Activated T-cell treated with anti-CD3 and anti-CD28 coated beads, Interleukin-2, amount 50 U/mL, for 1 hour (primary cell): ENCODE measurements at regions not wholly inside any gene's neighbourhood (a gene's known extent, or its start where the extent isn't known, plus 50 kb on each side); places are given as distances from the start of the nearest gene placed in this dataset.
"Not testable (repeated sequence)": the region's sequence is repeated elsewhere in the genome, so short reads cannot be mapped to it uniquely, and the experiment has no call there.

Experiments used
- DNase-seq: peaks from one replicate; pipeline ENCODE4 v3.0.0-alpha.2; 2020

GRCh38 chr6:27804851-27805250 lies 107.3 kb downstream of the OR2B2 start:
- no peak for DNase-seq

GRCh38 chr6:27800731-27801373 lies 111.3 kb downstream of the OR2B2 start:
- no peak for DNase-seq

GRCh38 chr6:27797960-27798359 lies 114.2 kb downstream of the OR2B2 start:
- no peak for DNase-seq

- DNase-seq = not testable (repeated sequence)
These were observed 115.3 kb downstream of the OR2B2 start for GRCh38 chr6:27796736-27797481.

- DNase-seq = no peak
These were observed 116.3 kb downstream of the OR2B2 start for GRCh38 chr6:27795697-27796494.

GRCh38 chr6:27791182-27791943 lies 120.8 kb downstream of the OR2B2 start:
- peak; percentile 21 for DNase-seq

GRCh38 chr6:27788376-27788775 lies 123.8 kb downstream of the OR2B2 start:
- not testable (repeated sequence) for DNase-seq

- DNase-seq = no peak
These were observed 126.1 kb downstream of the OR2B2 start for GRCh38 chr6:27786048-27786447.

GRCh38 chr6:27785294-27785693 lies 126.9 kb downstream of the OR2B2 start:
- DNase-seq = no peak

- no peak for DNase-seq
These were observed 129.4 kb downstream of the OR2B2 start for GRCh38 chr6:27782748-27783147.

GRCh38 chr6:27778625-27779417 lies 133.4 kb downstream of the OR2B2 start:
- no peak for DNase-seq

GRCh38 chr6:27777614-27778355 lies 134.4 kb downstream of the OR2B2 start:
- DNase-seq = no peak

- DNase-seq = no peak
These were observed 135.1 kb downstream of the OR2B2 start for GRCh38 chr6:27777126-27777525.

GRCh38 chr6:27776504-27776903 lies 135.7 kb downstream of the OR2B2 start:
- no peak for DNase-seq

- DNase-seq = no peak
These were observed 136.4 kb downstream of the OR2B2 start for GRCh38 chr6:27775796-27776184.

- DNase-seq = not testable (repeated sequence)
These were observed 136.9 kb downstream of the OR2B2 start for GRCh38 chr6:27775138-27775795.

- DNase-seq = not testable (repeated sequence)
These were observed 138.0 kb downstream of the OR2B2 start for GRCh38 chr6:27774264-27774600.

GRCh38 chr6:27773542-27774263 lies 138.5 kb downstream of the OR2B2 start:
- DNase-seq = not testable (repeated sequence)

GRCh38 chr6:27772261-27773001 lies 139.8 kb downstream of the OR2B2 start:
- DNase-seq = peak; percentile 88
